ENCODE measurements at regions not wholly inside any gene's neighbourhood (a gene's known extent, or its start where the extent isn't known, plus 50 kb on each side); places are given as distances from the start of the nearest gene placed in this dataset.

DNA sequence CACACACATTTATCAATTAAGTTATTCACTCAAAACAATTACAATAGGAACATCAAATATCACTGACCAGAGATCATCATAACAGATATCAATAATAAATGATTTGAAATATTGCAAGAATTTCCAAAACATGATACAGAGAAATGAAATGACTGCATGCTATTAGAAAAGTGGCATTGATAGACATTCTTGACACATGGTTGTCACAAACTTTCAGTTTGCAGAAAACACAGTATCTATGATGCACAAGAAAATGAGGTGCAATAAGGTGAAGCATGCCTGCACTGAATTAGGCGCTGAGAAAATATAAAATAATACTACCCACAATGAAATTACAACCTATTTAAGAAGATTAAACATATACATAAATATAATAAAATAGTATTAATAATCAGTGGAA lies 198.0 kb upstream of the SYT1 start:
- whole genome bisulfite sequencing, 2 experiments (ENCODE audit: extremely low coverage in 2 of 2, insufficient read length in 1 of 2): no CpG with 5 or more reads among the region's 1 CpG
- dilution Hi-C loops (cut with HindIII; ENCODE audit: low sequenced_read_pairs, unreplicated experiment) (no loop called here), in situ Hi-C loops (cut with MboI; ENCODE audit: low sequenced_read_pairs) (no loop called here), intact Hi-C loops (cut with micrococcal nuclease) (no loop called here)
- Histone ChIP-seq H3K4me1 (ENCODE audit: control insufficient read depth, insufficient read depth, low read length) (no peaks in the 10 kb centered on the region), H2AK9ac (replicated peaks; ENCODE audit: low read depth, low read length, poor library complexity) (no peak overlapping the region), H3K36me3 (ENCODE audit: control insufficient read depth, insufficient read depth, low read length) (no peaks in the 10 kb centered on the region), H3K56ac (ENCODE audit: extremely low read depth, insufficient read depth, low read length) (no peak overlapping the region), H4K8ac (ENCODE audit: low read depth in 2 of 2, low read length in 2 of 2) (no peak overlapping the region), H3K79me1 (ENCODE audit: low read depth in 1 of 2, low read length in 2 of 2) (no peaks in the 10 kb centered on the region), H2AFZ (replicated peaks; ENCODE audit: low read length, poor library complexity) (no peak overlapping the region), H3K4me2 (ENCODE audit: low read depth, low read length) (no peak overlapping the region), H2BK120ac (ENCODE audit: low read depth, low read length) (no peak overlapping the region), H3K9ac (ENCODE audit: low read depth, low read length) (no peak overlapping the region), H4K5ac (ENCODE audit: low read depth, low read length) (no peak overlapping the region), H3K18ac (ENCODE audit: low read depth, low read length) (no peak overlapping the region), H2AK5ac (ENCODE audit: low read depth, low read length) (no peak overlapping the region), H3K27me3 (ENCODE audit: control insufficient read depth, insufficient read depth, low read length) (no peaks in the 10 kb centered on the region), H3K27ac (ENCODE audit: insufficient read depth, low read length) (no peak overlapping the region), H4K20me1 (ENCODE audit: insufficient read depth, low read length) (no peaks in the 10 kb centered on the region), H3K9me1 (ENCODE audit: insufficient read depth, low read length) (no peaks in the 10 kb centered on the region), H4K91ac (ENCODE audit: insufficient read depth, low read depth, low read length) (no peak overlapping the region), H3K4me3 (ENCODE audit: insufficient read depth, low read depth, low read length) (no peak overlapping the region), H3K9me3 (ENCODE audit: control insufficient read depth, insufficient read depth, low read length) (no peaks in the 10 kb centered on the region), H3K4ac (ENCODE audit: low read depth, low read length) (no peak overlapping the region), H3K23ac (ENCODE audit: low read depth, low read length) (no peak overlapping the region), H2BK20ac (ENCODE audit: low read depth, low read length) (no peak overlapping the region), H2BK5ac (ENCODE audit: low read depth, low read length, poor library complexity, severe bottlenecking) (no peak overlapping the region), H3K14ac (replicated peaks; ENCODE audit: low read depth, low read length) (no peak overlapping the region), H2BK15ac (ENCODE audit: low read depth, low read length) (no peak overlapping the region)
- no peak for DNase-seq
- ATAC-seq (ENCODE audit: low read depth): no peak
- BruUV-seq (replicated peaks): no TSS peak
- CTCF ChIA-PET: interaction anchor here (0.6 kb wide), 1 partner anchor 515 kb away, joined by 3 read pairs; no protein-coding TSS in a partner anchor
- POLR2A ChIA-PET (ENCODE audit: unreplicated experiment): no interaction called here
- TF ChIP-seq POLR2A (IDR thresholded peaks at IDR 0.05; ENCODE audit: low read depth, low read length) (no peak), RFX5 (IDR thresholded peaks at IDR 0.05; ENCODE audit: low read depth, low read length) (no peak), FOS (IDR thresholded peaks at IDR 0.05; ENCODE audit: low read depth, low read length) (no peak), SMC3 (IDR thresholded peaks at IDR 0.05; ENCODE audit: low read depth, low read length) (no peak), NFE2L2 (IDR thresholded peaks at IDR 0.05; ENCODE audit: low read depth, low read length) (no peak)
- TF ChIP-seq, protein P1, sequence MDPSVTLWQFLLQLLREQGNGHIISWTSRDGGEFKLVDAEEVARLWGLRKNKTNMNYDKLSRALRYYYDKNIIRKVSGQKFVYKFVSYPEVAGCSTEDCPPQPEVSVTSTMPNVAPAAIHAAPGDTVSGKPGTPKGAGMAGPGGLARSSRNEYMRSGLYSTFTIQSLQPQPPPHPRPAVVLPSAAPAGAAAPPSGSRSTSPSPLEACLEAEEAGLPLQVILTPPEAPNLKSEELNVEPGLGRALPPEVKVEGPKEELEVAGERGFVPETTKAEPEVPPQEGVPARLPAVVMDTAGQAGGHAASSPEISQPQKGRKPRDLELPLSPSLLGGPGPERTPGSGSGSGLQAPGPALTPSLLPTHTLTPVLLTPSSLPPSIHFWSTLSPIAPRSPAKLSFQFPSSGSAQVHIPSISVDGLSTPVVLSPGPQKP (IDR thresholded peaks at IDR 0.05; ENCODE audit: borderline replicate concordance, low read depth, low read length): no peak
